Cardiac muscle cell (in vitro differentiated cells and primary cell): ENCODE measurements at regions not wholly inside any gene's neighbourhood (a gene's known extent, or its start where the extent isn't known, plus 50 kb on each side); places are given as distances from the start of the nearest gene placed in this dataset.
"Not testable (repeated sequence)": the region's sequence is repeated elsewhere in the genome, so short reads cannot be mapped to it uniquely, and the experiment has no call there.

Source experiments
- DNase-seq, 2 donors: peaks; one replicate each; pipeline versions ENCODE4 v3.0.0 to v3.0.0-alpha.2; 2010 to 2017; ENCODE audit warnings: low read depth in 1 of 2, low spot score in 1 of 2
- H3K27ac ChIP-seq: fragments of 200-600 bp; sonication (generic); 2 replicates; pipeline ENCODE4 v1.5.1; 2016
- H3K27me3 ChIP-seq: fragments of 200-600 bp; sonication (generic); 2 replicates; pipeline ENCODE4 v1.6.0; 2016; ENCODE audit warnings: control low read depth
- H3K36me3 ChIP-seq: fragments of 200-600 bp; sonication (generic); 2 replicates; pipeline ENCODE4 v1.5.1; 2016; ENCODE audit warnings: control low read depth
- H3K4me1 ChIP-seq: fragments of 200-600 bp; sonication (generic); 2 replicates; pipeline ENCODE4 v1.8.1; 2017; ENCODE audit warnings: low read depth, mild to moderate bottlenecking, mixed run types
- H3K4me3 ChIP-seq: fragments of 200-600 bp; sonication (generic); 2 replicates; pipeline ENCODE4 v1.5.1; 2016; ENCODE audit warnings: mild to moderate bottlenecking
- H3K9me3 ChIP-seq: fragments of 200-600 bp; sonication (generic); 2 replicates; pipeline ENCODE4 v1.5.1; 2017; ENCODE audit warnings: low read depth, mild to moderate bottlenecking, control low read depth
- TF ChIP-seq, protein P1 (sequence below): IDR thresholded peaks from 2 replicates; pipeline ENCODE4 v1.5.1; 2012; ENCODE audit warnings: low read depth, mild to moderate bottlenecking, low read length

DNA sequence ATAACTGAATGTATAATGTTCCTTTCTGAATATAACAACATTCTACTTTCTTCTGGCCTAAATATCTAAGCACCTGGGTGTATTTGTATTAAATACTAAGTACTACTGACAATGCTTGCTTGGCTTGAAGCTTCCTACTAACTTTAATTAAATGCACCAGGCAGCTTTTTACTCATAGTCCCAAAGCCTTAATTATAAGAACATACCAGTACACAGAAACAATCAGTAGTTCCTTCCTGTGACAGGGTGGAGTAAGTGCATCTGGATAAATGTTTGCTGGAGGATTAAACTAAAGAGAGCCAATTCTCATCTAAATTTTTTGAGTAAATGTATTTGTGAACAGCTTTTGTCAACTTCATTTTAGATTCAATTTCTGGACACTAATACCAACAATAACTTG lies 558.6 kb upstream of the SEMA6A start:
- H3K36me3 ChIP-seq = no peaks in the 10 kb centered on the region
- H3K9me3 ChIP-seq = no peaks in the 10 kb centered on the region
- TF ChIP-seq, protein P1, sequence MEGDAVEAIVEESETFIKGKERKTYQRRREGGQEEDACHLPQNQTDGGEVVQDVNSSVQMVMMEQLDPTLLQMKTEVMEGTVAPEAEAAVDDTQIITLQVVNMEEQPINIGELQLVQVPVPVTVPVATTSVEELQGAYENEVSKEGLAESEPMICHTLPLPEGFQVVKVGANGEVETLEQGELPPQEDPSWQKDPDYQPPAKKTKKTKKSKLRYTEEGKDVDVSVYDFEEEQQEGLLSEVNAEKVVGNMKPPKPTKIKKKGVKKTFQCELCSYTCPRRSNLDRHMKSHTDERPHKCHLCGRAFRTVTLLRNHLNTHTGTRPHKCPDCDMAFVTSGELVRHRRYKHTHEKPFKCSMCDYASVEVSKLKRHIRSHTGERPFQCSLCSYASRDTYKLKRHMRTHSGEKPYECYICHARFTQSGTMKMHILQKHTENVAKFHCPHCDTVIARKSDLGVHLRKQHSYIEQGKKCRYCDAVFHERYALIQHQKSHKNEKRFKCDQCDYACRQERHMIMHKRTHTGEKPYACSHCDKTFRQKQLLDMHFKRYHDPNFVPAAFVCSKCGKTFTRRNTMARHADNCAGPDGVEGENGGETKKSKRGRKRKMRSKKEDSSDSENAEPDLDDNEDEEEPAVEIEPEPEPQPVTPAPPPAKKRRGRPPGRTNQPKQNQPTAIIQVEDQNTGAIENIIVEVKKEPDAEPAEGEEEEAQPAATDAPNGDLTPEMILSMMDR = no peak

DNA sequence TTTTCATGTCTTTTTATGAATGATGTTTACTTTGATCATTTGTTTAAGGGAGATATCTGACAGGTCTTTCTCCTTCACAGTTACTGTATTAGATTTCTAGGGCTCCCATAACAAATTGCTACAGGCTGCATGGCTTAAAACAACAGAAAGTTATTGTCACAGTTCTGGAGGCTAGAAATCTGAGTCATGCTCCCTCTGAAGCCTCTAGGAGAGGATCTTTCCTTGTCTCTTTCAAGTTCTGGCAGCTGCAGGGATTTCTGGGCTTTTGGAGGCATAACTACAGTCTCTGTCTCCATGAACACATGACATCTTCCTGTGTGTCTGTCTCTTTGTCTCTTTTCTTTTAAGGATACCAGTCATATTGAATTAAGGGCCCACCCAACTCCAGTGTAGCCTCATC lies 557.3 kb upstream of the SEMA6A start:
- H3K9me3 ChIP-seq = no peaks in the 10 kb centered on the region
- no peaks in the 10 kb centered on the region for H3K27me3 ChIP-seq
- DNase-seq = no peak
- no peaks in the 10 kb centered on the region for H3K36me3 ChIP-seq
- H3K27ac ChIP-seq = no peak overlapping the region
- no peaks in the 10 kb centered on the region for H3K4me1 ChIP-seq
- TF ChIP-seq, protein P1 = no peak
- H3K4me3 ChIP-seq = no peak overlapping the region

More for the DNA sequence above, 558.6 kb upstream of the SEMA6A start:
- no peak for DNase-seq
- H3K27me3 ChIP-seq = no peaks in the 10 kb centered on the region
- H3K4me1 ChIP-seq = no peaks in the 10 kb centered on the region
- no peak overlapping the region for H3K27ac ChIP-seq
- no peak overlapping the region for H3K4me3 ChIP-seq

DNA sequence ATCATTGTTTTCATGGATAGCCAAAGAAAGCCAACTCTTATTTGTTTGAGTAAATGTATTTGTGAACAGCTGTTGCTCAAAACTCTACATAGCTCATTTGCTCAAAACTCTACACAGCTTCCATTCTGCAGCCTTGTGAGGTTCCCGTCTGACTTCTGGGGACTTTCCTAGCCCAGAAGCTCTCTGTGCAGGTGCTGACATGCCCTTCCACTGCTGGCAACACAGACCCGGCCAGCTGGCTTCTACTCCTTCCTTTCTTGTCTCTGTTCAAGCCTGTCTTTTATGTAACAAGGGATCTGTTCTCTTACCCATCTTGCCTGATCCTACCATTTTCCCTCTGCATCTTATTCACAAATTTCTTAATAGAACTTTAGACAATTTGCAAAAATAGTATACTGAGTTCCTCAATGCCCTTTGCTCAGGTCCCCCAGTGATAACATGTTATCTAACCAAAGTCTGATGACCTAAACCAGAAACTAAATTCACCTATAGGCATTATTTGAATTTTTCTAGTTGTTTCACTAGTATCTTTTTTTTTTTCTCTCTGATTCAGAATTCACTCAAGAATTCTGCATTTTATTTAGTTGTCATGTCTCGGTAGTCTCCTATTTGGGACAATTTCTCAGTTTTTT lies 556.5 kb upstream of the SEMA6A start:
- no peaks in the 10 kb centered on the region for H3K4me1 ChIP-seq
- H3K27ac ChIP-seq = no peak overlapping the region
- H3K27me3 ChIP-seq = no peaks in the 10 kb centered on the region
- H3K4me3 ChIP-seq = no peak overlapping the region
- TF ChIP-seq, protein P1 = no peak
- DNase-seq = no peak
- no peaks in the 10 kb centered on the region for H3K9me3 ChIP-seq
- no peaks in the 10 kb centered on the region for H3K36me3 ChIP-seq

DNA sequence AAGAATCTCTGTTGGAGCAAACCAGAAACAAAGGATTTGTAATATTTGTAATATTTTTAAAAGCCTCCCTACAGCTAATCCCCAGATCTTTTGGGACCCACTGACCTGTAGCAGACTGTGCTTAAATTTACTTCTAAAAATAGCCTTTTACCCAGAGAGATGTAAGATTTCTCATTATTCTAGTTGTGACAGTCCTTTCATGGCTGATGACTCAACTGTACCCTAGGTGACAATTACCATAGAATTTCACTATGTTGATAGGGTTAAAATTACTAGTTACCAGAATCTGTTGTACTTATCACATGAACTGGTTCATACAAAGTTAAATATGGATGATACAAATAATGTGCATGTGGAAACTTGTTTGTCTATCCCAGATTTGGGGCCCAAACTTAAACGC lies 543.9 kb upstream of the SEMA6A start:
- H3K27ac ChIP-seq = no peak overlapping the region
- no peak overlapping the region for H3K4me3 ChIP-seq
- H3K36me3 ChIP-seq = no peaks in the 10 kb centered on the region
- no peaks in the 10 kb centered on the region for H3K4me1 ChIP-seq
- TF ChIP-seq, protein P1 = no peak
- H3K27me3 ChIP-seq = no peaks in the 10 kb centered on the region
- DNase-seq = no peak
- no peaks in the 10 kb centered on the region for H3K9me3 ChIP-seq

DNA sequence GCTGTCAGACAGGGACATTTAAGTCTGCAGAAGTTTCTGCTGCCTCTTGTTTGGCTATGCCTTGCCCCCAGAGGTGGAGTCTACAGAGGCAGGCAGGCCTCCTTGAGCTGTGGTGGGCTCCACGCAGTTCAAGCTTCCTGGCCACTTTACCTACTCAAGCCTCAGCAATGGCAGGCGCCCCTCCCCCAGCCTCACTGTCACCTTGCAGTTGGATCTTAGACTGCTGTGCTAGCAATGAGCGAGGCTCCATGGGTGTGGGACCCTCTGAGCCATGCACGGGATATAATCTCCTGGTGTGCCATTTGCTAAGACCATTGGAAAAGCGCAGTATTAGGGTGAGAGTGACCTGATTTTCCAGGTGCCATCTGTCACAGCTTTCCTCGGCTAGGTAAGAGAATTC lies 542.7 kb upstream of the SEMA6A start:
- DNase-seq, H3K9me3 ChIP-seq, H3K4me1 ChIP-seq, H3K27me3 ChIP-seq, H3K27ac ChIP-seq, H3K4me3 ChIP-seq, H3K36me3 ChIP-seq: not testable (repeated sequence)

DNA sequence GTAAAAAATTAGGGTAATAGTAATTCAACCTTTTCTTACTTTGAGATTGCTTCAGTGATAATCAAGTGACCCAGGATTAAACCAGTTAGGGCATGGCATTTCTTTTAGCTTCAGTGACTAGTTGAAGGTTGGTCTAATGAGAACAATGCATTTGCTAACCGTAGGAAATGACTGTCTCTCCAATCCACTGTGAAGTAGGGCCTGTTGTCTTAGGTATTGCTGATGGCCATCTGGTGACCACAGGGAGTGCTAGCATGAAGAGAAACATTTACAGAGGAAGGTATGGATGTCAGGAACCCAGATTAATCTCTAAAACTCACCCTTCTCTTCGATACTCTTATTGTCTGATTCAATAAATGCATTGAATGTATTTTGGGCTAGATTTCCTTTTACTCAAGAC lies 535.9 kb upstream of the SEMA6A start:
- H3K4me1 ChIP-seq = no peaks in the 10 kb centered on the region
- TF ChIP-seq, protein P1 = no peak
- no peaks in the 10 kb centered on the region for H3K36me3 ChIP-seq
- no peak for DNase-seq
- H3K27ac ChIP-seq = no peak overlapping the region
- no peaks in the 10 kb centered on the region for H3K27me3 ChIP-seq
- H3K9me3 ChIP-seq = no peaks in the 10 kb centered on the region
- no peak overlapping the region for H3K4me3 ChIP-seq
